Prostate gland (tissue), 2 donors: ENCODE measurements at regions not wholly inside any gene's neighbourhood (a gene's known extent, or its start where the extent isn't known, plus 50 kb on each side); places are given as distances from the start of the nearest gene placed in this dataset.

Experiments used
- POLR2A ChIP-seq: fragments of 450-650 bp; IDR thresholded peaks from one replicate; pipeline ENCODE4 v1.6.1; 2016; ENCODE audit warnings: antibody characterized with exemption, mild to moderate bottlenecking
- POLR2AphosphoS5 ChIP-seq: sonication (generic); formaldehyde crosslinking; IDR thresholded peaks from one replicate; pipeline ENCODE4 v1.6.1; 2017; ENCODE audit warnings: antibody characterized with exemption
- TF ChIP-seq, protein P1 (sequence below), 4 experiments: fragments of 200-600 bp in 2 of 4; fragments of 450-650 bp in 2 of 4; sonication (generic) in 2 of 4; IDR thresholded peaks; 1 replicate in 3 of 4; 2 replicates in 1 of 4; pipeline ENCODE4 v1.5.1; 2016 to 2019; ENCODE audit warnings: antibody characterized with exemption in 4 of 4, mild to moderate bottlenecking in 2 of 4, moderate library complexity in 2 of 4

- TF ChIP-seq POLR2A (no peak), POLR2AphosphoS5 (no peak)
- TF ChIP-seq, protein P1, sequence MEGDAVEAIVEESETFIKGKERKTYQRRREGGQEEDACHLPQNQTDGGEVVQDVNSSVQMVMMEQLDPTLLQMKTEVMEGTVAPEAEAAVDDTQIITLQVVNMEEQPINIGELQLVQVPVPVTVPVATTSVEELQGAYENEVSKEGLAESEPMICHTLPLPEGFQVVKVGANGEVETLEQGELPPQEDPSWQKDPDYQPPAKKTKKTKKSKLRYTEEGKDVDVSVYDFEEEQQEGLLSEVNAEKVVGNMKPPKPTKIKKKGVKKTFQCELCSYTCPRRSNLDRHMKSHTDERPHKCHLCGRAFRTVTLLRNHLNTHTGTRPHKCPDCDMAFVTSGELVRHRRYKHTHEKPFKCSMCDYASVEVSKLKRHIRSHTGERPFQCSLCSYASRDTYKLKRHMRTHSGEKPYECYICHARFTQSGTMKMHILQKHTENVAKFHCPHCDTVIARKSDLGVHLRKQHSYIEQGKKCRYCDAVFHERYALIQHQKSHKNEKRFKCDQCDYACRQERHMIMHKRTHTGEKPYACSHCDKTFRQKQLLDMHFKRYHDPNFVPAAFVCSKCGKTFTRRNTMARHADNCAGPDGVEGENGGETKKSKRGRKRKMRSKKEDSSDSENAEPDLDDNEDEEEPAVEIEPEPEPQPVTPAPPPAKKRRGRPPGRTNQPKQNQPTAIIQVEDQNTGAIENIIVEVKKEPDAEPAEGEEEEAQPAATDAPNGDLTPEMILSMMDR (IDR thresholded peaks at IDR 0.05), result no peak
Observed at GRCh38 chr4:125181804-125182203, 133.0 kb upstream of the FAT4 start.
